SU-DHL-6 (cell line): ENCODE measurements at regions not wholly inside any gene's neighbourhood (a gene's known extent, or its start where the extent isn't known, plus 50 kb on each side); places are given as distances from the start of the nearest gene placed in this dataset.

ENCODE experiments used
- EZH2phosphoT487 ChIP-seq: fragments of 200-600 bp; sonication (generic), shearing (Covaris generic); conservative IDR thresholded peaks from 2 replicates; pipeline ENCODE4 v1.6.1; 2018; ENCODE audit warnings: mild to moderate bottlenecking, antibody characterized with exemption, low read length, moderate library complexity, mixed read lengths
- TF ChIP-seq, protein P1 (sequence below): fragments of 200-600 bp; sonication (generic); IDR thresholded peaks from one replicate; pipeline ENCODE4 v1.5.1; 2017; ENCODE audit warnings: antibody characterized with exemption, mild to moderate bottlenecking, low read length, moderate library complexity; ENCODE audit not compliant: insufficient read depth, poor library complexity, severe bottlenecking

DNA sequence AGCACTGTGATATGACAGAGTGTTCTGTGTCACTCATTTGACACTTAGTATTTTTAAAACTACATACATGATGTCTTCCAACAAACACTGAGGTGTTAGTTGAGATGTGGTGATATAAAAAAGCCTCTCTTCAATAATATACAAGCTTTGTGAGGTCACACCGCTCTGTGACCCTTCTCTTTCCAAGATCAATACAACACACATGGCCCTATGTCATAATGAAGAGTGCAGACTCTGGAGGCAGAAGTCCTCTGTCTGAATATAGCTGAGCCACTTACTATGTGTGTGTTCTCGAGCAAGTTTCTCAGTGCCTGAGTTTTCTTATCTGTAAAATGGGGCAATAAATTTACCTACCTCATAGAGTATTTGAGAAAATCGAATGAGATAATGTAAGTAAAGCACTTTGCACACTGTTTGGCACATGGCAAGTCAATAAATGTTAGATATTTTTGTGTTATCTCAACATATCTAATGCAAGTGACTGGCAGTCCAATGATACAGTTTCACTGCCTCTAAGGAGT, 499.0 kb upstream of the MARCKS start:
- TF ChIP-seq, protein P1, sequence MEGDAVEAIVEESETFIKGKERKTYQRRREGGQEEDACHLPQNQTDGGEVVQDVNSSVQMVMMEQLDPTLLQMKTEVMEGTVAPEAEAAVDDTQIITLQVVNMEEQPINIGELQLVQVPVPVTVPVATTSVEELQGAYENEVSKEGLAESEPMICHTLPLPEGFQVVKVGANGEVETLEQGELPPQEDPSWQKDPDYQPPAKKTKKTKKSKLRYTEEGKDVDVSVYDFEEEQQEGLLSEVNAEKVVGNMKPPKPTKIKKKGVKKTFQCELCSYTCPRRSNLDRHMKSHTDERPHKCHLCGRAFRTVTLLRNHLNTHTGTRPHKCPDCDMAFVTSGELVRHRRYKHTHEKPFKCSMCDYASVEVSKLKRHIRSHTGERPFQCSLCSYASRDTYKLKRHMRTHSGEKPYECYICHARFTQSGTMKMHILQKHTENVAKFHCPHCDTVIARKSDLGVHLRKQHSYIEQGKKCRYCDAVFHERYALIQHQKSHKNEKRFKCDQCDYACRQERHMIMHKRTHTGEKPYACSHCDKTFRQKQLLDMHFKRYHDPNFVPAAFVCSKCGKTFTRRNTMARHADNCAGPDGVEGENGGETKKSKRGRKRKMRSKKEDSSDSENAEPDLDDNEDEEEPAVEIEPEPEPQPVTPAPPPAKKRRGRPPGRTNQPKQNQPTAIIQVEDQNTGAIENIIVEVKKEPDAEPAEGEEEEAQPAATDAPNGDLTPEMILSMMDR, result no peak
- TF ChIP-seq EZH2phosphoT487, result no peak
